ENCODE measurements at regions not wholly inside any gene's neighbourhood (a gene's known extent, or its start where the extent isn't known, plus 50 kb on each side); places are given as distances from the start of the nearest gene placed in this dataset.

DNA sequence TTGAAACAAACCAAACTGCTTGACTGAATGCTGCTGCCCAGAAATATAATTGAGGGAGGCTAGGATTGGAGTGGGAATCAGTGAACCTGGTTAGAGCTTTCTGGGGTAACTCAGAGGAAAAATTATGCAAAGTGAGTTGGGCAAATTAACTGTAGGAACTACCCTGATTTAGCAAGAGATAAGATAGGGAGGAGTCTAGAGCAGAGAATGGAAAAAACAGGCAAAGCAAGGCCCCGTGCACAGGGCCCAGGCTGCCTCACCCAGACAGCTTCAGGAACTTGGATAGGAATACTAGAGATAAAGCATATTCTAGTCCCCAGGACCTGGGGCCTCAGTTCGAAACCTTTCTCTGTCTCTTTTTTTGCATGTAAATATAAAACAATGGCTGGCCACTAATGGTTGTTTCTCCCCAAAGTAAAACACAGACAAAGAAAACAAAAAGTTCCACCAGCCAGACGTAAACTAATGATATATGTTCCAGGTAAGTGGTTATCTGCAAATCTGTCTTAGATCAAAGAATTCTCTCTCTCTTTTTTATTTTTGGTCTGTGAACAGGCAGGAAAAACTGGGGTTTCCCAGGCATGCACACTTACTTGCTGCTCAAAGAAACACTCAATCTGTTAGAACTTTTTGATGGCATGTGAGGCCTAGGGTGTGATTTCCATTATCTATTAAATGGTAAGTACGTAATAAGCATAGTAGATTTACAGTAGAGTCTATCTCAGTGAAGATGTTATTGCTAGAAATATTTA lies 168.1 kb upstream of the MAP3K1 start:
- DNase-seq (ENCODE audit: low spot score), result no peak
- POLR2A ChIA-PET (ENCODE audit: low non-redundant PET), result no interaction called here
- CTCF ChIA-PET, result no interaction called here
- Histone ChIP-seq H3K27me3 (replicated peaks; ENCODE audit: insufficient read depth, low read depth, low read length, poor library complexity) (no peaks in the 10 kb centered on the region), H3K36me3 (ENCODE audit: insufficient read depth, low read length, poor library complexity, severe bottlenecking) (no peaks in the 10 kb centered on the region), H3K4me3 (ENCODE audit: low read depth, low read length, poor library complexity, severe bottlenecking) (no peak overlapping the region), H3K27ac (ENCODE audit: low read depth, low read length, poor library complexity, severe bottlenecking) (no peak overlapping the region), H3K9me3 (ENCODE audit: low read depth, low read length, poor library complexity, severe bottlenecking) (no peaks in the 10 kb centered on the region), H3K4me1 (ENCODE audit: insufficient read depth, low read length, poor library complexity, severe bottlenecking) (peaks cover 6% of the 10 kb centered on the region)
- no peak for TF ChIP-seq EZH2 (IDR thresholded peaks at IDR 0.05; ENCODE audit: borderline replicate concordance, low read depth, low read length, poor library complexity, severe bottlenecking)
- TF ChIP-seq, protein P1, sequence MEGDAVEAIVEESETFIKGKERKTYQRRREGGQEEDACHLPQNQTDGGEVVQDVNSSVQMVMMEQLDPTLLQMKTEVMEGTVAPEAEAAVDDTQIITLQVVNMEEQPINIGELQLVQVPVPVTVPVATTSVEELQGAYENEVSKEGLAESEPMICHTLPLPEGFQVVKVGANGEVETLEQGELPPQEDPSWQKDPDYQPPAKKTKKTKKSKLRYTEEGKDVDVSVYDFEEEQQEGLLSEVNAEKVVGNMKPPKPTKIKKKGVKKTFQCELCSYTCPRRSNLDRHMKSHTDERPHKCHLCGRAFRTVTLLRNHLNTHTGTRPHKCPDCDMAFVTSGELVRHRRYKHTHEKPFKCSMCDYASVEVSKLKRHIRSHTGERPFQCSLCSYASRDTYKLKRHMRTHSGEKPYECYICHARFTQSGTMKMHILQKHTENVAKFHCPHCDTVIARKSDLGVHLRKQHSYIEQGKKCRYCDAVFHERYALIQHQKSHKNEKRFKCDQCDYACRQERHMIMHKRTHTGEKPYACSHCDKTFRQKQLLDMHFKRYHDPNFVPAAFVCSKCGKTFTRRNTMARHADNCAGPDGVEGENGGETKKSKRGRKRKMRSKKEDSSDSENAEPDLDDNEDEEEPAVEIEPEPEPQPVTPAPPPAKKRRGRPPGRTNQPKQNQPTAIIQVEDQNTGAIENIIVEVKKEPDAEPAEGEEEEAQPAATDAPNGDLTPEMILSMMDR (conservative IDR thresholded peaks at IDR 0.05; ENCODE audit: low read depth, low read length), result no peak
- intact Hi-C loops (cut with micrococcal nuclease; ENCODE audit: unreplicated experiment), result no loop called here
- no TSS peak for BruUV-seq (replicated peaks)

DNA sequence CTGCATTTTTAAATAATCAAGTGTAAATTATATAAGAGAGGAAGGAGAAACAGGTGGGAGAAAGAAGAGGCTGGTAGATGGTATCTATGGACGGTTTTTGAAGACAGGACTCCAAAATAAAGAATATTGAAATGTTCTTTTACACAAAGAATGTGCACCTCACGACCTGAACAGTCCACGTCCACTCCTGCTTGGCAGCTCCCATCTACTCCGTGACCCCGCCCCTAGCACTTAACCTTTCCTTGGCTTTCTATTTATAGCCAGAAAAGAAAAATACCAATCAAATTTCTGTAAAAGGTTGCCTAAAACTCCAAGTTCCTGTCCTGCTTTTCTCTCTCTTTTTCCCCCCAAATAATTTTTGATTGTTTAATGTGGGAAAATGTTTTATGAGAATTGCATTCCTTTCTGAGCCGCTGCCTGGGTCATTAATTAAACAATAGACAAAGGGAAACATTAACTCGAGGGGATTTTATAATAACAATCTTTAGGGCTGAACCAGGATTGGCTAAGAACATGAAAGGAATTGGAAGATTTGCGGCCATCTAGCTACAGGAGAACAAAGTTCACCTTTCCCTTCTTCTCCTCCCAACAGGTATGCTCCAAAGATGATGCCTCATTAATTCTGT lies 173.6 kb upstream of the MAP3K1 start:
- Histone ChIP-seq H3K4me1 (ENCODE audit: insufficient read depth, low read length, poor library complexity, severe bottlenecking) (no peaks in the 10 kb centered on the region), H3K36me3 (ENCODE audit: insufficient read depth, low read length, poor library complexity, severe bottlenecking) (no peaks in the 10 kb centered on the region), H3K27me3 (replicated peaks; ENCODE audit: insufficient read depth, low read depth, low read length, poor library complexity) (no peaks in the 10 kb centered on the region), H3K27ac (ENCODE audit: low read depth, low read length, poor library complexity, severe bottlenecking) (no peak overlapping the region), H3K9me3 (ENCODE audit: low read depth, low read length, poor library complexity, severe bottlenecking) (no peaks in the 10 kb centered on the region), H3K4me3 (ENCODE audit: low read depth, low read length, poor library complexity, severe bottlenecking) (no peak overlapping the region)
- intact Hi-C loops (cut with micrococcal nuclease; ENCODE audit: unreplicated experiment), result no loop called here
- ChIA-PET POLR2A (ENCODE audit: low non-redundant PET) (no interaction called here), CTCF (no interaction called here)
- no peak for DNase-seq (ENCODE audit: low spot score)
- no peak for TF ChIP-seq EZH2 (IDR thresholded peaks at IDR 0.05; ENCODE audit: borderline replicate concordance, low read depth, low read length, poor library complexity, severe bottlenecking)
- TF ChIP-seq, protein P1 (conservative IDR thresholded peaks at IDR 0.05; ENCODE audit: low read depth, low read length), result no peak
- BruUV-seq (replicated peaks), result no TSS peak

GRCh38 chr5:56640763-56641406 lies 174.5 kb upstream of the MAP3K1 start:
- no TSS peak for BruUV-seq (replicated peaks)
- Histone ChIP-seq H3K27ac (ENCODE audit: low read depth, low read length, poor library complexity, severe bottlenecking) (no peak overlapping the region), H3K36me3 (ENCODE audit: insufficient read depth, low read length, poor library complexity, severe bottlenecking) (no peaks in the 10 kb centered on the region), H3K27me3 (replicated peaks; ENCODE audit: insufficient read depth, low read depth, low read length, poor library complexity) (no peaks in the 10 kb centered on the region), H3K4me1 (ENCODE audit: insufficient read depth, low read length, poor library complexity, severe bottlenecking) (no peaks in the 10 kb centered on the region), H3K9me3 (ENCODE audit: low read depth, low read length, poor library complexity, severe bottlenecking) (no peaks in the 10 kb centered on the region), H3K4me3 (ENCODE audit: low read depth, low read length, poor library complexity, severe bottlenecking) (no peak overlapping the region)
- no peak for DNase-seq (ENCODE audit: low spot score)
- ChIA-PET POLR2A (ENCODE audit: low non-redundant PET) (no interaction called here), CTCF (no interaction called here)
- intact Hi-C loops (cut with micrococcal nuclease; ENCODE audit: unreplicated experiment), result no loop called here
- TF ChIP-seq EZH2 (IDR thresholded peaks at IDR 0.05; ENCODE audit: borderline replicate concordance, low read depth, low read length, poor library complexity, severe bottlenecking), result no peak
- TF ChIP-seq, protein P1 (conservative IDR thresholded peaks at IDR 0.05; ENCODE audit: low read depth, low read length), result no peak
